G401 (cell line): ENCODE measurements at regions not wholly inside any gene's neighbourhood (a gene's known extent, or its start where the extent isn't known, plus 50 kb on each side); places are given as distances from the start of the nearest gene placed in this dataset.

Experiments used
- DNase-seq: peaks from one replicate; pipeline ENCODE4 v3.0.0-alpha.2; 2015; ENCODE audit warnings: low spot score
- in situ Hi-C: cut with HindIII; loops from 2 replicates; pipeline ENCODE4 v1.10.0; 2016; ENCODE audit warnings: low sequenced_read_pairs, mixed read lengths

DNA sequence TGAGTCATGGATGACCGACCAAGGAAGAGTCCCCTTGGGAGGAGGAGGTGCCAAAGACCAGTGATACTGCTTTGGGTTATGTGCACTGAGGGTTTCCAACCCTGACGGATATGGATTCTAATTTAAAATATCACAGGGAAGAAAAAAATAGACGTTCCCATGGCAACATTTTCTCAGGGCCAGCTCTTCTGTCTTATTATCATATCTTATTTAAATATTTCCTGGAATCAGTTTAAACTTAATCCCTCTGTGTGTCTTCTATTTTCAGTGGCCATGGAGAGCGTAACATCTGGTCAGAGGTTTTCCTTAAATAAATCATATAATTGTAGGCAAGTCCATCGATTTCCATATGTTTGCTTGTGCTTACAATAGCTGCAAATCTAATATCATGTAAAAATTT lies 205.4 kb upstream of the FMN2 start:
- no peak for DNase-seq
- in situ Hi-C loops = no loop called here

DNA sequence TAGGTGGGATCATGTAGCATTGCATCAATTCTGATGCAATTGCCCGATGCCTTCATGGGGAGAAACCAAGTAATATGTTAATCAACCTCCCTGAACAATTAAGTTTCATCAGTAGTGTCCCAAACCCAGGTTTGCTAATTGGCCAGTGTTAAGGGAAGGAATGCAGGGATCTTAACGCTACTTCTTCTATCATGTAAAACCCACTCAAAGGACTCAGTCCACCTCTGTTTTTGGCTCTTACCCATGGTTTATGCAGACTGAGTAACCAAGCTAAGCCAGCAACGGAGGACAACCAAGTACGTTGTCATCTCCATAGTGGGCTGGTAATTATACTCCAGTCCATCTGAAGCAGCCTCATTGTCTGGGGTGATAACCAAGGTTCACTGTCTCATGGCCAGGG lies 203.0 kb upstream of the FMN2 start:
- in situ Hi-C loops = no loop called here

GRCh38 chr1:239891621-239892358 lies 199.9 kb upstream of the FMN2 start:
- in situ Hi-C loops = no loop called here
- no peak for DNase-seq

More for the DNA sequence above, 203.0 kb upstream of the FMN2 start:
- no peak for DNase-seq

GRCh38 chr1:239892602-239893001 lies 199.1 kb upstream of the FMN2 start:
- in situ Hi-C loops = no loop called here
- DNase-seq = no peak

GRCh38 chr1:239893127-239893731 lies 198.5 kb upstream of the FMN2 start:
- DNase-seq = no peak
- in situ Hi-C loops = no loop called here

DNA sequence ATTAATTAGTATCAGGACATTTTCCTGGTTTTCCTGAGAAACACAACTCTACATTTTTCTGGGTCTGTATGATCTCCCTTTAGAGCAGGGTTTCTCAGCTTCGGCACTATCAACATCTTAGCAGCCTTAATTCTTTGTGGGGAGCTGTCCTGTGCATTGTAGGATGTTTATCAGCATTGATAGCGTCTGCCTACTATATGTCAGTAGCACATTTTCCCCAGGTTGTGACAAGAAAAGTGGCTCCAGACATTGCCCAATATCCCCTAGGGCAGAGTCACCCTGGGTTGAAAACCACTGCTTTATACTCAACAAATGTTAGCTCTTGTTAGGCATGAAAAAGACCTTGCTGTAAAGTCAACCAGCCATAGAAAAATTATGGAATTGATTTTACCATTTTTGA lies 195.1 kb upstream of the FMN2 start:
- no peak for DNase-seq
- in situ Hi-C loops = no loop called here

- in situ Hi-C loops = no loop called here
- DNase-seq = no peak
Measured at GRCh38 chr1:239896980-239897379, 194.7 kb upstream of the FMN2 start.

- no peak for DNase-seq
- in situ Hi-C loops = no loop called here
Measured at GRCh38 chr1:239897458-239897857, 194.2 kb upstream of the FMN2 start.

DNA sequence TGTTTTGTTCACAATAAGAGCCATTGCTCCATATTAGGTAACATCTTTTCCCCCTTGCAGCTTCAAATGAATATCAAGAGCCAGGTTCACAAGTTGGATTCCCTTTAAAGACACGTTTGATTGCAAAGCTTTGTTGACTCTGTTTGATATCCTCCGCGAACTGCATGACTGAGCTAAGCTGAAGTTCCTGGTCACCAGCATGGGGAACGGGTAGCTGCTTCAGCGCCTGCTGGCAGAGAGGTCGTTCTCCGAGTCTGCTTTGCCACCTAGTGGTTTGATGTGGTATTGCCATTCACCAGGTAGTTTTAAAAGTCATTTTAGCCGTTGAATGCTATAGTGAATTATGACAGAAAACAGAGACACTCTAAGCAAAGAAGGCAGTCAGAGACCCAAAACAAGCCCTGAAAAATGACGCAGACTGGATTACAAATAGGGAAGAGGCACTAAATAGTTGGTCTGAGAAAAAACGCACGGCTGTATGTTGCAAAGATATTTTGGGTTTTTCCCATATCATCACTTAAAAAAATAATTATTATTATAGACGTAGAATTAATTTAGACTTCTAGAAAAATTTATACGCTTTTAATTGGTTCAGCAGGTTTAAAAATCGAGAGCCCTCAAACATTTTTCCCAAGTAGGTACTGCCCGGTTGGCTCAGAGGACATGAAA lies 193.5 kb upstream of the FMN2 start:
- DNase-seq = peak; percentile 76
- in situ Hi-C loops = no loop called here

DNA sequence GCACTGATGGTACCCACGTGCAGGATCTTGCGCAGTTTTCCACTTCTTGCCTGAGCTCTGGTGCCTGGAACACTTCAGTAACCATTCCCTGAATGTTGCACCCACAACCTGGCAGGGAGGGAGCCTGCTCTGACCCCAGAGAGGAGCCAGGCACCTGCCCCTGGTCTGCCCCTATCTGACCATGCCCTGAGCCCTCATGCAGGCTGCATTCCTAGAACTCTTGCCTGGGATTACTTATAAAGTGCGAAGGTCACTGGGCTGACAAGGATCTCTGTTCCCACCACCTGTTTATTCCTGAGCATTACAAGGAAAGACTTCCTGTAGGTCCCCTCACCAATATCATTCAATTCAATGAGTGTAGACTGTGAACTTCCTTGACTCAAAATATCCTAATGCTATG lies 191.9 kb upstream of the FMN2 start:
- in situ Hi-C loops = no loop called here

GRCh38 chr1:239906394-239906793 lies 185.3 kb upstream of the FMN2 start:
- no peak for DNase-seq
- in situ Hi-C loops = no loop called here

More for the DNA sequence above, 191.9 kb upstream of the FMN2 start:
- no peak for DNase-seq

DNA sequence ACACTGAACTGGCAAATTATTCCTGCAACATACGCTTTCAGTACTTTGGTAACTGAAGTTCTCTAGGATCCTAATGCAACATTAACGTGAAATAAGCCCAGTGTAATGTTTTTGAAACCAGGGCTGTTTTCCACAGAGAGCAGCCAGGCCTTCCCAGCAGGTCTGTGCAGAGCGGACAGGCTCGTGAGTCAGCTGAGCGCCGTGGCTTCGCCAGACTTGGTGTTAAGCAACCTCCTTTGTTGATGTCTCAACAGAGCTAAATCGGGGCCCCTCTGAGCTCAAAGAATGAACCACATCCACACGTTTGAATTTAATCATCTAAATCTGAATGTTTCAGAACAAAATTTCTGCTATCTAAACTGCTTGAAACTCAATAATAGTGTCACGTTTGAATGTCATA lies 181.8 kb upstream of the FMN2 start:
- no peak for DNase-seq
- in situ Hi-C loops = no loop called here

GRCh38 chr1:239912471-239912870 lies 179.2 kb upstream of the FMN2 start:
- no peak for DNase-seq
- in situ Hi-C loops = no loop called here

DNA sequence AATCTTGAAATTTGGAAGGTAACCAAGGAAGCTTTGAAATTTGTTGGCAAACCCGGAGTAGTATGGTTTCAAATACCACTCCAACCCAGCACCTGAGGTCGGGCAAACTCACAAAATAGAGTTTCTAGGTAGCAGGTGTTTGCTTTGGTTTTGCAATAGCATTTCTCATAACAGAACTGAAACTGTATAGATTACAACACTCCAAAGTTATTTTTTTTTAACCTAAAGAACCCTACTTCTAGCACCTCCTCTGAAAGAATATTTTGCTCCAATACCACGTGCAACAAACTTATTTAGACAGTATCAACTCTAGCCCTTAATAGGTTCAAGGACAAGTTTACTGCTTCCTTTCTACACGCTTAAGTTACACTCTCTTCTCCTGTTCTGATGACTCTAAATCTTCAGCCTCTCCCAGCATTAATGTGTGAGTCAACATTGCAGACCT lies 178.5 kb upstream of the FMN2 start:
- DNase-seq = no peak
- in situ Hi-C loops = no loop called here

DNA sequence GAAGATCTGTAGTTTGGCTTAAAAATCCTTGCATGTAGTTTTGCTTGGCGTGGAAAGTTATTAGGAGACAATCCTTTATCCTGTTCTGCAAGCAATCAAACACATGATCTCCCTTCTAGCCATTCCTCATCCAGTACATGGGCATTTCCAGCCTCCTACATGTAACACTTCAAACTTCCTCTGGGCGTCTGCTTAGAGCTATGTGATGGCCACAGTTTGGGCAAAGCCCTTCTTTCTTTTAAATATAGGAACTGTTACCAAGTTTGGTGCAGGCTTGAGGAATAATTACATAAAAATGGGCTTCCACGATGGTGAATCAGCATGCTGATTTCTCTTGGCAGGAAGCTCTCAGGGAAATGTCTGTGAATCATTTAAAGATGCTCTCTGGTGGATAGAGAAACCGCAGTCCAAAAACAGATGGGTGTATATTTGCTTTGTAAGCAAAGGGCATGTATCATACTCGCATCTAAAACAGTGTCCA lies 176.9 kb upstream of the FMN2 start:
- no peak for DNase-seq
- in situ Hi-C loops = no loop called here

- in situ Hi-C loops = no loop called here
- DNase-seq = no peak
Measured at GRCh38 chr1:239918634-239919033, 173.0 kb upstream of the FMN2 start.

DNA sequence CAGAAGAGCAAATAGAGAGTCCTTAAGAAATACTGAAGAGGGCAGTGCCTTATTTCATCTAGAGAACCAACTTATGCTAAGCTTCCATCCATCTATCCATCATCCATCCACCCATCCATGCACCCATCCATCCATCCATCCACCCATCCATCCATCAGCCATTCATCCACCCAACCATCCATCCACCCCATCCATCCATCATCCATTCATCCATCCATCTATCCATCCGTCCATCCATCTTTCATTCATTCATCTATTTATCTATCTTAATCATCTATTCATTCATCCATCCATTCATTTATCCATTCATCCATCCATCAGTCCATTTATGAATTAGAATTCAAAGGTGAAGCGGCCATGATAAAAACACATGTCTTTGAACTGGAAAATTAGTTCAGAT lies 171.5 kb upstream of the FMN2 start:
- DNase-seq = no peak
- in situ Hi-C loops = no loop called here

- in situ Hi-C loops = no loop called here
- DNase-seq = no peak
Measured at GRCh38 chr1:239922778-239923522, 168.7 kb upstream of the FMN2 start.

GRCh38 chr1:239924741-239925350 lies 166.8 kb upstream of the FMN2 start:
- no peak for DNase-seq
- in situ Hi-C loops = no loop called here
